ENCODE measurements at regions not wholly inside any gene's neighbourhood (a gene's known extent, or its start where the extent isn't known, plus 50 kb on each side); places are given as distances from the start of the nearest gene placed in this dataset.
A peak's percentile ranks its signal among the peaks of the same experiment; 100 is the strongest.

GRCh38 chr11:122322329-122322728 is 206.3 kb upstream of the BLID start:
- TF ChIP-seq POLR2AphosphoS5 (IDR thresholded peaks at IDR 0.05) (no peak), POLR2A (IDR thresholded peaks at IDR 0.05) (no peak), CTCF (IDR thresholded peaks at IDR 0.05 in 8 of 11, conservative IDR thresholded peaks at IDR 0.05 in 3 of 11) (no peak)
- WGBS, 5 donors = 28 to 62% (median 35%) methylated on average over 3 of the region's 3 CpGs
- H3K36me3 ChIP-seq = no peaks in the 10 kb centered on the region
- H3K27me3 ChIP-seq (replicated peaks in 1 of 7) = no peaks in the 10 kb centered on the region
- DNase-seq = no peak
- intact Hi-C loops (cut with DNase I; ENCODE audit: low total_unique reads) = no loop called here
- H3K27ac ChIP-seq = no peak overlapping the region
- H3K4me3 ChIP-seq = no peak overlapping the region
- peaks cover 0 to 14% (median 5%) of the 10 kb centered on the region in 6 donors for H3K4me1 ChIP-seq
- no peaks in the 10 kb centered on the region for H3K9me3 ChIP-seq

DNA sequence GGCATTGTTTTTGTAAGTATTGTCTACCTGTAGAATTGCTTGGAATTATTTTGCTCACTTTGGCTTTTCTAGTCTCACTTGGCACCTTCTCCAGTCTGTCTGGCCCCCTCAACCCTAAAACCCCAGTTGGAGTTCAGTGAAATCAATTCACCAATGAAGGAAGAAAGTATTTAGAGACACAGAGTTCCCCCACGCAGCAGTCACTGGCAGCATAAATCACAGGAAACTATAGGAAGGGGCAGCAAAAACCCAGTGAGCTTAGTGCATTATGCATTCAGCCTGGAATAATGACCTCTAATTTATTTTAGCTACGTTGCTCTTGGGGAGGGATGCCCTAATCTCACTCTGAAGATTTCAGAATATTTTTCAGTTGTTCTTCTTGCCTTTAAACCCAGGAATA is 204.7 kb upstream of the BLID start:
- intact Hi-C loops (cut with DNase I; ENCODE audit: low total_unique reads) = no loop called here
- H3K36me3 ChIP-seq = no peaks in the 10 kb centered on the region
- no peaks in the 10 kb centered on the region for H3K27me3 ChIP-seq (replicated peaks in 1 of 7)
- no peaks in the 10 kb centered on the region for H3K9me3 ChIP-seq
- H3K27ac ChIP-seq = no peak overlapping the region
- WGBS, 5 donors = 58 to 76% (median 72%) methylated on average over 2 of the region's 2 CpGs
- peaks cover 0 to 14% (median 5%) of the 10 kb centered on the region in 6 donors for H3K4me1 ChIP-seq
- no peak for DNase-seq
- TF ChIP-seq CTCF (IDR thresholded peaks at IDR 0.05 in 8 of 11, conservative IDR thresholded peaks at IDR 0.05 in 3 of 11) (no peak), POLR2A (IDR thresholded peaks at IDR 0.05) (no peak)
- no peak overlapping the region for H3K4me3 ChIP-seq

DNA sequence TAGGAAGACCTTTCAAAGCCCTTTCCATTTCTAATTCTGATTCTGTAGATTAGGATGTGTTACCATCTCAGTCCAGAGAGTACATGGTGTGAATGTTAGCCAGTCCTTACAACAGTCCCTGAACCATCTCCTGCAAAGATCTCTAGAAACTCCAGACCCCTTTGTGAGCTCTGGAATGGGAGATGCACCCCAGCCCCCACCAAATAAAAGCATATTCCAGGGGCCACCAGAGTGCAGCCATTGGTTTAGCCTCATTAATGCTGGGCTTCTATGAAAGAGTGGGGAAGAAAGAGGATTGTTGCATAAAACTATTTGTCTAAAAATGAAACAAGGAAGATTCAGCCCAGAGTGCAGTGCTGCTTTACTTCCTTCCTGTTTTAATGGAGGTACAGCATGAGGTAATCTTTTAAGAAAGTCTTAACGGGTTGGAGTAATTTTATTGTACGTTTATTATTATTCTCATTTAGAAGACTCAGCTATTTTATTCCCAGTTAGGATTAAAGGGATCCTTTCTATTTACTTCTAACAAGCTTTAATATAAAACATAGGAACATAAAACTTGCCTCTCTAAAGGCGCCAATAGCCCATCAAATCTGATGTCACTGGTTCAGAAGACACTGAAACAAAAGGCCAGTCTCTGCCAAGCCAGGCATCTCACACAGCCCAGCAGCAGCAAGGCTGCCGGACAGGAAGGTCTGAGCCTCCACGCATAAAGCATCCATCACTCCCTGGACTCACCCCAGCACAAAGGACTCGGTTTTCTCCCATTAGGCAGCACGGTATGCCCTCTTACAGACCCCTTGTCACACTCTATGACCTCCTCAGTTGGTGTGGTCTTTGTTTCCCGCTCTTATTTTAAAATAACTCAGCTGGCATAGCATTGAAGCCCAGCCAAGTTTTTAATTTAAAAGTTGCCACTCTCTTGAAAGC is 203.9 kb upstream of the BLID start:
- intact Hi-C loops (cut with DNase I; ENCODE audit: low total_unique reads) = no loop called here
- Histone ChIP-seq H3K4me3 (no peak overlapping the region), H3K4me1 (peaks cover 0 to 14% (median 5%) of the 10 kb centered on the region in 6 donors), H3K27me3 (replicated peaks in 1 of 7) (no peaks in the 10 kb centered on the region), H3K36me3 (no peaks in the 10 kb centered on the region), H3K9me3 (no peaks in the 10 kb centered on the region), H3K27ac (peak overlapping the region in 2 of 8 donors; percentile 3 to 12)
- TF ChIP-seq POLR2AphosphoS5 (IDR thresholded peaks at IDR 0.05) (no peak), POLR2A (IDR thresholded peaks at IDR 0.05) (no peak), CTCF (IDR thresholded peaks at IDR 0.05 in 8 of 11, conservative IDR thresholded peaks at IDR 0.05 in 3 of 11) (no peak)
- WGBS, 5 donors = 58 to 66% (median 62%) methylated on average over 8 of the region's 8 CpGs
- DNase-seq = no peak

GRCh38 chr11:122319085-122319484 is 203.1 kb upstream of the BLID start:
- Histone ChIP-seq H3K4me3 (no peak overlapping the region), H3K9me3 (no peaks in the 10 kb centered on the region), H3K4me1 (peaks cover 0 to 14% (median 5%) of the 10 kb centered on the region in 6 donors), H3K27me3 (replicated peaks in 1 of 7) (no peaks in the 10 kb centered on the region), H3K36me3 (no peaks in the 10 kb centered on the region), H3K27ac (no peak overlapping the region)
- TF ChIP-seq CTCF (IDR thresholded peaks at IDR 0.05 in 8 of 11, conservative IDR thresholded peaks at IDR 0.05 in 3 of 11) (no peak), POLR2A (IDR thresholded peaks at IDR 0.05) (no peak), POLR2AphosphoS5 (IDR thresholded peaks at IDR 0.05) (no peak)
- intact Hi-C loops (cut with DNase I; ENCODE audit: low total_unique reads) = no loop called here
- DNase-seq = no peak
- WGBS, 5 donors = 52 to 81% (median 70%) methylated on average over 1 of the region's 1 CpG
